Mesendoderm (in vitro differentiated cells): ENCODE measurements at regions not wholly inside any gene's neighbourhood (a gene's known extent, or its start where the extent isn't known, plus 50 kb on each side); places are given as distances from the start of the nearest gene placed in this dataset.

Experiments used
- DNase-seq: peaks from one replicate; pipeline ENCODE4 v3.0.0; 2013
- H2AK5ac ChIP-seq: 2 replicates; pipeline ENCODE4 v1.6.1; 2013; ENCODE audit warnings: low read length, inconsistent platforms
- H2BK120ac ChIP-seq: 2 replicates; pipeline ENCODE4 v1.6.1; 2013; ENCODE audit warnings: low read depth, mild to moderate bottlenecking, low read length, moderate library complexity, mixed read lengths
- H2BK15ac ChIP-seq: replicated peaks from 2 replicates; pipeline ENCODE4 v1.6.1; 2013; ENCODE audit warnings: low read depth, mild to moderate bottlenecking, moderate library complexity
- H2BK5ac ChIP-seq: 2 replicates; pipeline ENCODE4 v1.6.1; 2013; ENCODE audit warnings: low read length, inconsistent platforms
- H3K18ac ChIP-seq: 2 replicates; pipeline ENCODE4 v1.6.1; 2013; ENCODE audit warnings: mild to moderate bottlenecking, low read length, mixed read lengths
- H3K23ac ChIP-seq: one replicate; pipeline ENCODE4 v1.6.1; 2013; ENCODE audit warnings: low read length
- H3K27ac ChIP-seq: 2 replicates; pipeline ENCODE4 v1.5.1; 2013; ENCODE audit warnings: low read depth, mild to moderate bottlenecking, inconsistent platforms, low read length, moderate library complexity
- H3K27me3 ChIP-seq: 2 replicates; pipeline ENCODE4 v1.6.1; 2013; ENCODE audit warnings: low read length, control low read depth, mild to moderate bottlenecking, inconsistent platforms; ENCODE audit not compliant: insufficient read depth, poor library complexity
- H3K36me3 ChIP-seq: 2 replicates; pipeline ENCODE4 v1.6.1; 2013; ENCODE audit warnings: low read length, inconsistent platforms; ENCODE audit not compliant: control insufficient read depth, insufficient read depth
- H3K4ac ChIP-seq: one replicate; pipeline ENCODE4 v1.6.1; 2013; ENCODE audit warnings: low read depth, mild to moderate bottlenecking, low read length, moderate library complexity
- H3K4me1 ChIP-seq: 2 replicates; pipeline ENCODE4 v1.6.1; 2013; ENCODE audit warnings: low read depth, low read length, inconsistent platforms; ENCODE audit not compliant: control insufficient read depth
- H3K4me2 ChIP-seq: 2 replicates; pipeline ENCODE4 v1.6.1; 2013; ENCODE audit warnings: low read length
- H3K4me3 ChIP-seq: 2 replicates; pipeline ENCODE4 v1.5.1; 2013; ENCODE audit warnings: mild to moderate bottlenecking, low read length
- H3K56ac ChIP-seq: one replicate; pipeline ENCODE4 v1.6.1; 2013; ENCODE audit warnings: low read length
- H3K79me1 ChIP-seq: 2 replicates; pipeline ENCODE4 v1.6.1; 2013; ENCODE audit warnings: low read length, inconsistent platforms
- H3K79me2 ChIP-seq: 2 replicates; pipeline ENCODE4 v1.6.1; 2013; ENCODE audit warnings: mild to moderate bottlenecking, low read length; ENCODE audit not compliant: control insufficient read depth, insufficient read depth
- H3K9ac ChIP-seq: 2 replicates; pipeline ENCODE4 v1.6.1; 2013; ENCODE audit warnings: low read length, inconsistent platforms
- H4K5ac ChIP-seq: one replicate; pipeline ENCODE4 v1.6.1; 2013; ENCODE audit warnings: low read length
- H4K8ac ChIP-seq: one replicate; pipeline ENCODE4 v1.6.1; 2013; ENCODE audit warnings: low read depth, mild to moderate bottlenecking, control low read depth, low read length, moderate library complexity
- WGBS: extraction: QIAGEN DNeasy Blood & Tissue Kit; methylation state at CpG from one replicate; pipeline ENCODE4 v1.1.7; 2013; ENCODE audit warnings: low lambda C conversion rate, missing lambda C conversion rate; ENCODE audit not compliant: insufficient coverage; ENCODE audit errors: extremely low coverage; 5-methylcytosine and 5-hydroxymethylcytosine counted together

GRCh38 chrX:125407314-125407713 is 87.6 kb downstream of the TEX13C start:
- Histone ChIP-seq H3K4me1 (no peaks in the 10 kb centered on the region), H4K8ac (no peak overlapping the region), H2BK5ac (no peak overlapping the region), H3K79me2 (no peaks in the 10 kb centered on the region), H3K4me2 (no peak overlapping the region), H2BK120ac (no peak overlapping the region), H3K4ac (no peak overlapping the region), H3K27ac (no peak overlapping the region), H3K56ac (no peak overlapping the region), H3K23ac (no peak overlapping the region), H3K79me1 (no peaks in the 10 kb centered on the region), H4K5ac (no peak overlapping the region), H2AK5ac (no peak overlapping the region), H2BK15ac (no peak overlapping the region), H3K4me3 (no peak overlapping the region), H3K9ac (no peak overlapping the region), H3K27me3 (no peaks in the 10 kb centered on the region), H3K18ac (no peak overlapping the region), H3K36me3 (no peaks in the 10 kb centered on the region)
- no peak for DNase-seq
- no CpG with 5 or more reads among the region's 1 CpG for WGBS

GRCh38 chrX:125420809-125421208 is 101.1 kb downstream of the TEX13C start:
- no peak overlapping the region for H3K4me2 ChIP-seq
- H3K27ac ChIP-seq: no peak overlapping the region
- no peak overlapping the region for H3K4me3 ChIP-seq
- no peak for DNase-seq
- no peak overlapping the region for H3K23ac ChIP-seq
- H2BK5ac ChIP-seq: no peak overlapping the region
- H3K4ac ChIP-seq: no peak overlapping the region
- no peak overlapping the region for H2AK5ac ChIP-seq
- WGBS: no CpG with 5 or more reads among the region's 4 CpGs
- no peaks in the 10 kb centered on the region for H3K27me3 ChIP-seq
- no peaks in the 10 kb centered on the region for H3K4me1 ChIP-seq
- H3K18ac ChIP-seq: no peak overlapping the region
- H4K8ac ChIP-seq: no peak overlapping the region
- no peak overlapping the region for H3K56ac ChIP-seq
- no peak overlapping the region for H2BK15ac ChIP-seq
- H3K36me3 ChIP-seq: no peaks in the 10 kb centered on the region
- no peaks in the 10 kb centered on the region for H3K79me2 ChIP-seq
- H3K9ac ChIP-seq: no peak overlapping the region
- no peak overlapping the region for H2BK120ac ChIP-seq
- H3K79me1 ChIP-seq: no peaks in the 10 kb centered on the region
- H4K5ac ChIP-seq: no peak overlapping the region

GRCh38 chrX:125422986-125423385 is 103.3 kb downstream of the TEX13C start:
- H2BK15ac ChIP-seq: no peak overlapping the region
- H3K4ac ChIP-seq: no peak overlapping the region
- H3K4me1 ChIP-seq: no peaks in the 10 kb centered on the region
- H3K4me2 ChIP-seq: no peak overlapping the region
- no peak overlapping the region for H3K18ac ChIP-seq
- WGBS: no CpG with 5 or more reads among the region's 3 CpGs
- H4K5ac ChIP-seq: no peak overlapping the region
- H3K36me3 ChIP-seq: no peaks in the 10 kb centered on the region
- H3K27me3 ChIP-seq: no peaks in the 10 kb centered on the region
- H2BK120ac ChIP-seq: no peak overlapping the region
- no peak overlapping the region for H3K56ac ChIP-seq
- no peaks in the 10 kb centered on the region for H3K79me1 ChIP-seq
- H2AK5ac ChIP-seq: no peak overlapping the region
- no peak overlapping the region for H4K8ac ChIP-seq
- no peak overlapping the region for H3K4me3 ChIP-seq
- no peak overlapping the region for H3K23ac ChIP-seq
- no peak overlapping the region for H3K9ac ChIP-seq
- H2BK5ac ChIP-seq: no peak overlapping the region
- H3K27ac ChIP-seq: no peak overlapping the region
- no peaks in the 10 kb centered on the region for H3K79me2 ChIP-seq
- no peak for DNase-seq

- Histone ChIP-seq H3K9ac (no peak overlapping the region), H3K27me3 (no peaks in the 10 kb centered on the region), H3K27ac (no peak overlapping the region), H2BK5ac (no peak overlapping the region), H3K79me2 (no peaks in the 10 kb centered on the region), H3K18ac (no peak overlapping the region), H3K79me1 (no peaks in the 10 kb centered on the region), H3K56ac (no peak overlapping the region), H2BK15ac (no peak overlapping the region), H3K4ac (no peak overlapping the region), H3K4me3 (no peak overlapping the region), H3K23ac (no peak overlapping the region), H2AK5ac (no peak overlapping the region), H3K4me2 (no peak overlapping the region), H4K8ac (no peak overlapping the region), H3K4me1 (no peaks in the 10 kb centered on the region), H3K36me3 (no peaks in the 10 kb centered on the region), H4K5ac (no peak overlapping the region), H2BK120ac (no peak overlapping the region)
- WGBS: no CpG with 5 or more reads among the region's 1 CpG
- DNase-seq: no peak
Observed at GRCh38 chrX:125424536-125424935, 104.9 kb downstream of the TEX13C start.

GRCh38 chrX:125436855-125437254 is 117.2 kb downstream of the TEX13C start:
- Histone ChIP-seq H3K4me1 (no peaks in the 10 kb centered on the region), H4K5ac (no peak overlapping the region), H2BK15ac (no peak overlapping the region), H2AK5ac (no peak overlapping the region), H2BK5ac (no peak overlapping the region), H3K4me3 (no peak overlapping the region), H3K79me2 (no peaks in the 10 kb centered on the region), H3K18ac (no peak overlapping the region), H3K4ac (no peak overlapping the region), H3K79me1 (no peaks in the 10 kb centered on the region), H3K56ac (no peak overlapping the region), H2BK120ac (no peak overlapping the region), H3K27ac (no peak overlapping the region), H3K4me2 (no peak overlapping the region), H3K23ac (no peak overlapping the region), H3K36me3 (no peaks in the 10 kb centered on the region), H3K9ac (no peak overlapping the region), H3K27me3 (no peaks in the 10 kb centered on the region), H4K8ac (no peak overlapping the region)
- DNase-seq: peak; percentile 40

GRCh38 chrX:125439194-125439849 is 119.7 kb downstream of the TEX13C start:
- H3K79me2 ChIP-seq: no peaks in the 10 kb centered on the region
- H3K4ac ChIP-seq: no peak overlapping the region
- no peak overlapping the region for H4K5ac ChIP-seq
- no peaks in the 10 kb centered on the region for H3K27me3 ChIP-seq
- no peak overlapping the region for H3K23ac ChIP-seq
- no peaks in the 10 kb centered on the region for H3K36me3 ChIP-seq
- no peak overlapping the region for H2AK5ac ChIP-seq
- H3K4me3 ChIP-seq: no peak overlapping the region
- no peaks in the 10 kb centered on the region for H3K79me1 ChIP-seq
- no peak overlapping the region for H3K4me2 ChIP-seq
- H3K56ac ChIP-seq: no peak overlapping the region
- H2BK15ac ChIP-seq: no peak overlapping the region
- WGBS: no CpG with 5 or more reads among the region's 3 CpGs
- H3K9ac ChIP-seq: no peak overlapping the region
- no peaks in the 10 kb centered on the region for H3K4me1 ChIP-seq
- H3K27ac ChIP-seq: no peak overlapping the region
- no peak overlapping the region for H4K8ac ChIP-seq
- DNase-seq: peak; percentile 28
- H2BK5ac ChIP-seq: no peak overlapping the region
- no peak overlapping the region for H3K18ac ChIP-seq
- H2BK120ac ChIP-seq: no peak overlapping the region
